GM06990 (cell line): ENCODE measurements at regions not wholly inside any gene's neighbourhood (a gene's known extent, or its start where the extent isn't known, plus 50 kb on each side); places are given as distances from the start of the nearest gene placed in this dataset.
"Not testable (repeated sequence)": the region's sequence is repeated elsewhere in the genome, so short reads cannot be mapped to it uniquely, and the experiment has no call there.

ENCODE experiments used
- DNase-seq: peaks from one replicate; pipeline ENCODE4 v3.0.0-alpha.2; 2011; ENCODE audit not compliant: insufficient read length; ENCODE audit errors: extremely low read depth
- H3K27me3 ChIP-seq: replicated peaks from 2 replicates; pipeline ENCODE4 v1.6.0; 2011; ENCODE audit warnings: low read length; ENCODE audit not compliant: control insufficient read depth, insufficient read depth
- H3K36me3 ChIP-seq: 2 replicates; pipeline ENCODE4 v1.5.1; 2011; ENCODE audit warnings: low read length; ENCODE audit not compliant: control insufficient read depth, insufficient read depth
- H3K4me3 ChIP-seq: replicated peaks from 2 replicates; pipeline ENCODE4 v1.5.1; 2011; ENCODE audit warnings: low read depth, mild to moderate bottlenecking, control low read depth, low read length
- CTCF ChIP-seq: IDR thresholded peaks from 2 replicates; pipeline ENCODE4 v1.5.1; 2011; ENCODE audit warnings: low read length, control low read depth, mild to moderate bottlenecking, inconsistent platforms; ENCODE audit not compliant: insufficient read depth, poor library complexity, severe bottlenecking

- no peaks in the 10 kb centered on the region for H3K36me3 ChIP-seq
- no peaks in the 10 kb centered on the region for H3K27me3 ChIP-seq
- H3K4me3 ChIP-seq: no peak overlapping the region
- no peak for TF ChIP-seq CTCF
- no peak for DNase-seq
These were observed 276.0 kb downstream of the SHOX start for GRCh38 chrX:906586-906985.

- Histone ChIP-seq H3K27me3 (no peaks in the 10 kb centered on the region), H3K4me3 (no peak overlapping the region), H3K36me3 (no peaks in the 10 kb centered on the region)
- no peak for TF ChIP-seq CTCF
- no peak for DNase-seq
These were observed 275.4 kb downstream of the SHOX start for GRCh38 chrX:905848-906566.

GRCh38 chrX:903116-903515 is 272.5 kb downstream of the SHOX start:
- no peak for DNase-seq
- no peaks in the 10 kb centered on the region for H3K36me3 ChIP-seq
- TF ChIP-seq CTCF: no peak
- no peaks in the 10 kb centered on the region for H3K27me3 ChIP-seq
- H3K4me3 ChIP-seq: no peak overlapping the region

GRCh38 chrX:896256-896655 is 265.7 kb downstream of the SHOX start:
- Histone ChIP-seq H3K27me3 (no peaks in the 10 kb centered on the region), H3K36me3 (no peaks in the 10 kb centered on the region), H3K4me3 (no peak overlapping the region)
- no peak for TF ChIP-seq CTCF
- DNase-seq: no peak

GRCh38 chrX:889966-890651 is 259.5 kb downstream of the SHOX start:
- TF ChIP-seq CTCF: no peak
- H3K4me3 ChIP-seq: no peak overlapping the region
- DNase-seq: no peak
- H3K27me3 ChIP-seq: no peaks in the 10 kb centered on the region
- H3K36me3 ChIP-seq: no peaks in the 10 kb centered on the region

- not testable (repeated sequence) for DNase-seq, H3K36me3 ChIP-seq, H3K27me3 ChIP-seq, H3K4me3 ChIP-seq
These were observed 257.1 kb downstream of the SHOX start for GRCh38 chrX:887724-888123.
